ENCODE measurements at regions not wholly inside any gene's neighbourhood (a gene's known extent, or its start where the extent isn't known, plus 50 kb on each side); places are given as distances from the start of the nearest gene placed in this dataset.

DNA sequence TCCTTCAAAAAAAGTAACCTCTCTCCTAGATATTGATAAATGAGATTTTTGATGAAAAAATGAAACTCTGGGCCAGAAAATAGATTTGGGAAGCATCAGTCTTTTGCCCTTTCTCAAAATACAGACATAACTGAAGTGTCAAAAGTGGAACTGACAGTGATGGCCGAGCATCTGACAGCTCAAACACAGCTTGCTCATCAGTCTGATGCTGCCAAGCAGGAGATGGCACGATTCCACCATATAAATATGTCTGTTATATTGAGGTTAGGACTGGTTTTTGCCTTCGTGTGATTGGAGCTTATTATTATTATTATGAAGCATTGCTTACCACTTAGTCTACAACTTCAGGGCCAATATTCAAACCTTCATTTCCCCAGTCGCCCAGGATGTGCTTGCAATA is 152.6 kb upstream of the EPHA3 start:
- no peak overlapping the region for H3K14ac ChIP-seq (ENCODE audit: low read length)
- no peaks in the 10 kb centered on the region for H3K9me3 ChIP-seq (ENCODE audit: insufficient read depth, low read depth, low read length)
- no peak for DNase-seq
- no peak overlapping the region for H2AK5ac ChIP-seq (ENCODE audit: low read length)
- no peak overlapping the region for H2BK12ac ChIP-seq (ENCODE audit: low read length)
- WGBS (ENCODE audit: extremely low coverage, insufficient coverage, insufficient read length), result no CpG with 5 or more reads among the region's 4 CpGs
- H3K4me2 ChIP-seq (ENCODE audit: low read length), result no peak overlapping the region
- H3K4ac ChIP-seq (ENCODE audit: low read depth, low read length), result no peak overlapping the region
- no peaks in the 10 kb centered on the region for H3K36me3 ChIP-seq (ENCODE audit: control insufficient read depth in 1 of 2, insufficient read depth in 2 of 2, low read length in 2 of 2)
- no peak overlapping the region for H3K4me3 ChIP-seq (ENCODE audit: low read depth, low read length)
- no peak overlapping the region for H4K12ac ChIP-seq (ENCODE audit: low read depth, low read length)
- no peaks in the 10 kb centered on the region for H3K4me1 ChIP-seq (ENCODE audit: control insufficient read depth in 1 of 2, insufficient read depth in 2 of 2, low read length in 2 of 2)
- H3K27ac ChIP-seq (ENCODE audit: low read depth, low read length), result no peak overlapping the region
- H4K91ac ChIP-seq (ENCODE audit: low read depth, low read length), result no peak overlapping the region
- no peak overlapping the region for H2AFZ ChIP-seq (ENCODE audit: insufficient read depth, low read length, poor library complexity)
- H3K18ac ChIP-seq (ENCODE audit: low read length), result no peak overlapping the region
- no peaks in the 10 kb centered on the region for H3K79me2 ChIP-seq (ENCODE audit: control insufficient read depth, insufficient read depth, low read length, poor library complexity)
- no peak overlapping the region for H4K8ac ChIP-seq (ENCODE audit: low read depth, low read length)
- no peak overlapping the region for H3K9ac ChIP-seq (ENCODE audit: low read length)
- no peak overlapping the region for H2BK5ac ChIP-seq (ENCODE audit: low read depth, low read length, poor library complexity)
- no peaks in the 10 kb centered on the region for H3K79me1 ChIP-seq (ENCODE audit: low read length)
- H3K27me3 ChIP-seq (ENCODE audit: insufficient read depth, low read length), result no peaks in the 10 kb centered on the region
- H2BK120ac ChIP-seq (ENCODE audit: insufficient read depth, low read length, poor library complexity), result no peak overlapping the region
- H3K23ac ChIP-seq (ENCODE audit: low read length), result no peak overlapping the region

DNA sequence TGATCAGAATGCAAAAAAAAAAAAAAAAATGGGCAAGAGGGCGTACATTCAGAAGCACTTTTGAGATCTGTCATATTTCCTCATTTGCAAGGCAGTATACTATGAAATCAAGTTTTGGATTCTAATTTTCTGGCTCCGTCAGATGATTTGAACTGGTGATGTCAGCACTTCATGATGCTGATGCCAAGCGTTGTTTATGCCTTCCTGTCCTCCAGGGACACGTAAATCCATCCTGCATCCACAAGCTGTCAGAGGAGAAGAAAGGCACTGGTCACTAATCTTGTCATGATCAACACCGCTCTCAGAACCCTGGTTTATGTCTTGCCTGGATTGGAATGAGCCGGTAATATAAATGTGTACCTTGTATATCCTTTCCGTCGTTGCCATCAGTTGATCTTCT is 152.1 kb upstream of the EPHA3 start:
- Histone ChIP-seq H3K9me3 (ENCODE audit: insufficient read depth, low read depth, low read length) (no peaks in the 10 kb centered on the region), H3K4me3 (ENCODE audit: low read depth, low read length) (no peak overlapping the region), H3K18ac (ENCODE audit: low read length) (no peak overlapping the region), H3K4ac (ENCODE audit: low read depth, low read length) (no peak overlapping the region), H3K4me2 (ENCODE audit: low read length) (no peak overlapping the region), H3K79me2 (ENCODE audit: control insufficient read depth, insufficient read depth, low read length, poor library complexity) (no peaks in the 10 kb centered on the region), H4K91ac (ENCODE audit: low read depth, low read length) (no peak overlapping the region), H3K27me3 (ENCODE audit: insufficient read depth, low read length) (no peaks in the 10 kb centered on the region), H2BK5ac (ENCODE audit: low read depth, low read length, poor library complexity) (no peak overlapping the region), H3K79me1 (ENCODE audit: low read length) (no peaks in the 10 kb centered on the region), H3K36me3 (ENCODE audit: control insufficient read depth in 1 of 2, insufficient read depth in 2 of 2, low read length in 2 of 2) (no peaks in the 10 kb centered on the region), H3K4me1 (ENCODE audit: control insufficient read depth in 1 of 2, insufficient read depth in 2 of 2, low read length in 2 of 2) (no peaks in the 10 kb centered on the region), H3K27ac (ENCODE audit: low read depth, low read length) (no peak overlapping the region), H3K14ac (ENCODE audit: low read length) (no peak overlapping the region), H3K9ac (ENCODE audit: low read length) (no peak overlapping the region), H2AK5ac (ENCODE audit: low read length) (no peak overlapping the region), H2AFZ (ENCODE audit: insufficient read depth, low read length, poor library complexity) (no peak overlapping the region), H2BK120ac (ENCODE audit: insufficient read depth, low read length, poor library complexity) (no peak overlapping the region), H2BK12ac (ENCODE audit: low read length) (no peak overlapping the region), H4K8ac (ENCODE audit: low read depth, low read length) (no peak overlapping the region), H3K23ac (ENCODE audit: low read length) (no peak overlapping the region), H4K12ac (ENCODE audit: low read depth, low read length) (no peak overlapping the region)
- no CpG with 5 or more reads among the region's 8 CpGs for WGBS (ENCODE audit: extremely low coverage, insufficient coverage, insufficient read length)
- DNase-seq, result no peak

DNA sequence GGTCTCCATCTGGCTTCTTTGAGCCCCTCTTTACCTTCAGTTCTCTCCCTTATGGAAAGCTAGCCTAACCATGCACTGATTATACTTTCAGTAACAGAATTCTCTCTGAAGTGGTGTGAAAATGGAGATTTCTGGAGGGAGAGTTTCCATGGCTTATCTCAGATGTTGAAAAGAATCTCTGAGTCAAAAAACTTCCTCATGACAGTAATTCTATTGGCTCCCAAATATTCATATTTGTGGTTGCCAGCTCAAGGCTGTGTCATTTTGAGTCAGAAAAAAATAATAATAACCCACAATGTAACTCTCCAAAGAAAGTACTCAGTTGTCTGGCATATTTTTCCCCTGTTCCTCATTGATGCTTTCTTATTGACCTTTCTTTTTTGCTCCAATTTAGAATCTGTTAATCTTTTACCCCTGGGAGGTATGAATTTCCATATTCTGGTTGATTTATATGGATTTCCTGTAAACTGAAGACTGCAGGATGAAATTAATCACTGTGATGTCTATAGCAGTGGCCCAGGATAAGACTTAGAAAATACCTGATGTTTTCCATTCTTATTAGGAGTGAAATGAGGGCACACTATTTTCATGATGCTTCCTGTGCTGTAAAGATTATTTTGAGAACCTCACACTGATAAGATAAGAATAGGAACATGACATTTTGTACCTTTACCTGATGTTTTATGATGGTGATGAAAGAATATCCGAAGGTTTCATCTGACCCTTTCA is 149.5 kb upstream of the EPHA3 start:
- H3K4me3 ChIP-seq (ENCODE audit: low read depth, low read length), result no peak overlapping the region
- H3K27me3 ChIP-seq (ENCODE audit: insufficient read depth, low read length), result no peaks in the 10 kb centered on the region
- no peaks in the 10 kb centered on the region for H3K36me3 ChIP-seq (ENCODE audit: control insufficient read depth in 1 of 2, insufficient read depth in 2 of 2, low read length in 2 of 2)
- H4K8ac ChIP-seq (ENCODE audit: low read depth, low read length), result no peak overlapping the region
- WGBS (ENCODE audit: extremely low coverage, insufficient coverage, insufficient read length), result no CpG with 5 or more reads among the region's 1 CpG
- H3K23ac ChIP-seq (ENCODE audit: low read length), result no peak overlapping the region
- no peak overlapping the region for H4K91ac ChIP-seq (ENCODE audit: low read depth, low read length)
- H2BK12ac ChIP-seq (ENCODE audit: low read length), result no peak overlapping the region
- H3K14ac ChIP-seq (ENCODE audit: low read length), result no peak overlapping the region
- H3K18ac ChIP-seq (ENCODE audit: low read length), result no peak overlapping the region
- H2AK5ac ChIP-seq (ENCODE audit: low read length), result no peak overlapping the region
- no peak overlapping the region for H3K4me2 ChIP-seq (ENCODE audit: low read length)
- no peaks in the 10 kb centered on the region for H3K9me3 ChIP-seq (ENCODE audit: insufficient read depth, low read depth, low read length)
- H3K9ac ChIP-seq (ENCODE audit: low read length), result no peak overlapping the region
- no peak for DNase-seq
- H3K79me2 ChIP-seq (ENCODE audit: control insufficient read depth, insufficient read depth, low read length, poor library complexity), result no peaks in the 10 kb centered on the region
- H2BK5ac ChIP-seq (ENCODE audit: low read depth, low read length, poor library complexity), result no peak overlapping the region
- no peak overlapping the region for H3K27ac ChIP-seq (ENCODE audit: low read depth, low read length)
- no peaks in the 10 kb centered on the region for H3K79me1 ChIP-seq (ENCODE audit: low read length)
- no peak overlapping the region for H2BK120ac ChIP-seq (ENCODE audit: insufficient read depth, low read length, poor library complexity)
- no peak overlapping the region for H4K12ac ChIP-seq (ENCODE audit: low read depth, low read length)
- H3K4me1 ChIP-seq (ENCODE audit: control insufficient read depth in 1 of 2, insufficient read depth in 2 of 2, low read length in 2 of 2), result no peaks in the 10 kb centered on the region
- H3K4ac ChIP-seq (ENCODE audit: low read depth, low read length), result no peak overlapping the region
- H2AFZ ChIP-seq (ENCODE audit: insufficient read depth, low read length, poor library complexity), result no peak overlapping the region

DNA sequence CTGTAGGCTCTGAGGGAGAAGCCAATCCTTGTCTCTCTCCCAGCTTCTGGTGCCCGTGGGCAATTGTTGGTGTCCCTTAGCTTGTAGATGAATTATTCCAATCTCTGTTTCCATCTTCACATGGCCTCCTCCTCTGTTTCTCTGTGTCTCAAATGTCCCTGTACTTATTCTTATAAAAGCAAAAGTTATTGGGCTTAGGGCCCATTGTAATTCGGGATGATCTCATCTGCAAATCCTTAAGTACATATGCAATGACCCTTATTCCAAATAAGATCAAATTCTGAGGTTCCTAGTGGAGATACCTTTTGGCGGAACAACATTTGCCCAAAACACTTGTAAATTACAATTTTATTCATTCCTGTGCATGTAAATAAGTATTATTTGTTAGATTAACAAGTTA is 147.4 kb upstream of the EPHA3 start:
- Histone ChIP-seq H4K8ac (ENCODE audit: low read depth, low read length) (no peak overlapping the region), H2BK5ac (ENCODE audit: low read depth, low read length, poor library complexity) (no peak overlapping the region), H3K14ac (ENCODE audit: low read length) (no peak overlapping the region), H3K4me2 (ENCODE audit: low read length) (no peak overlapping the region), H2AK5ac (ENCODE audit: low read length) (no peak overlapping the region), H4K91ac (ENCODE audit: low read depth, low read length) (no peak overlapping the region), H3K27me3 (ENCODE audit: insufficient read depth, low read length) (no peaks in the 10 kb centered on the region), H3K4me1 (ENCODE audit: control insufficient read depth in 1 of 2, insufficient read depth in 2 of 2, low read length in 2 of 2) (no peaks in the 10 kb centered on the region), H4K12ac (ENCODE audit: low read depth, low read length) (no peak overlapping the region), H3K79me2 (ENCODE audit: control insufficient read depth, insufficient read depth, low read length, poor library complexity) (no peaks in the 10 kb centered on the region), H3K18ac (ENCODE audit: low read length) (no peak overlapping the region), H3K4me3 (ENCODE audit: low read depth, low read length) (no peak overlapping the region), H3K27ac (ENCODE audit: low read depth, low read length) (no peak overlapping the region), H3K9ac (ENCODE audit: low read length) (no peak overlapping the region), H2BK12ac (ENCODE audit: low read length) (no peak overlapping the region), H3K23ac (ENCODE audit: low read length) (no peak overlapping the region), H3K36me3 (ENCODE audit: control insufficient read depth in 1 of 2, insufficient read depth in 2 of 2, low read length in 2 of 2) (no peaks in the 10 kb centered on the region), H2BK120ac (ENCODE audit: insufficient read depth, low read length, poor library complexity) (no peak overlapping the region), H3K79me1 (ENCODE audit: low read length) (no peaks in the 10 kb centered on the region), H3K9me3 (ENCODE audit: insufficient read depth, low read depth, low read length) (no peaks in the 10 kb centered on the region), H3K4ac (ENCODE audit: low read depth, low read length) (no peak overlapping the region), H2AFZ (ENCODE audit: insufficient read depth, low read length, poor library complexity) (no peak overlapping the region)
- DNase-seq, result no peak
- no CpG with 5 or more reads among the region's 3 CpGs for WGBS (ENCODE audit: extremely low coverage, insufficient coverage, insufficient read length)

All from trophoblast cell (in vitro differentiated cells and primary cell).